Ascending aorta (tissue), 2 donors: ENCODE measurements at regions not wholly inside any gene's neighbourhood (a gene's known extent, or its start where the extent isn't known, plus 50 kb on each side); places are given as distances from the start of the nearest gene placed in this dataset.

ENCODE experiments used
- DNase-seq, 2 donors: peaks; one replicate each; pipeline ENCODE4 v3.0.0-alpha.2; 2019; ENCODE audit warnings: low spot score in 2 of 2
- H3K27ac ChIP-seq, 2 donors: fragments of 200-600 bp; sonication (generic); one replicate each; pipeline ENCODE4 v1.5.1; 2016 to 2017; ENCODE audit warnings: mild to moderate bottlenecking in 1 of 2
- H3K27me3 ChIP-seq: fragments of 200-600 bp; sonication (generic); one replicate; pipeline ENCODE4 v1.5.1; 2017
- H3K36me3 ChIP-seq, 2 donors: fragments of 200-600 bp; sonication (generic); one replicate each; pipeline ENCODE4 v1.5.1; 2016
- H3K4me1 ChIP-seq, 2 donors: fragments of 200-600 bp; sonication (generic); one replicate each; pipeline ENCODE4 v1.5.1; 2016 to 2017; ENCODE audit warnings: mild to moderate bottlenecking in 1 of 2
- H3K4me3 ChIP-seq, 2 donors: fragments of 200-600 bp; sonication (generic); one replicate each; pipeline ENCODE4 v1.5.1; 2016 to 2017; ENCODE audit warnings: mild to moderate bottlenecking in 1 of 2
- H3K9me3 ChIP-seq, 2 donors: fragments of 200-600 bp; sonication (generic); one replicate each; pipeline ENCODE4 v1.5.1; 2016
- CTCF ChIP-seq, 3 experiments: fragments of 200-600 bp in 2 of 3; fragments of 450-650 bp in 1 of 3; sonication (generic) in 2 of 3; IDR thresholded peaks; one replicate each; pipeline ENCODE4 v1.5.1; 2016 to 2019; ENCODE audit warnings: antibody characterized with exemption in 3 of 3, mild to moderate bottlenecking in 1 of 3, moderate library complexity in 1 of 3
- intact Hi-C: fragments of 100-400 bp; cut with DNase I; formaldehyde crosslinking; loops from one replicate; pipeline ENCODE4 v1.15.1; 2023

- peaks cover 2 to 23% of the 10 kb centered on the region in 2 donors for H3K4me1 ChIP-seq
- no peaks in the 10 kb centered on the region for H3K27me3 ChIP-seq
Observed at GRCh38 chr3:40770061-40770460, 245.3 kb downstream of the ZNF621 start.

DNA sequence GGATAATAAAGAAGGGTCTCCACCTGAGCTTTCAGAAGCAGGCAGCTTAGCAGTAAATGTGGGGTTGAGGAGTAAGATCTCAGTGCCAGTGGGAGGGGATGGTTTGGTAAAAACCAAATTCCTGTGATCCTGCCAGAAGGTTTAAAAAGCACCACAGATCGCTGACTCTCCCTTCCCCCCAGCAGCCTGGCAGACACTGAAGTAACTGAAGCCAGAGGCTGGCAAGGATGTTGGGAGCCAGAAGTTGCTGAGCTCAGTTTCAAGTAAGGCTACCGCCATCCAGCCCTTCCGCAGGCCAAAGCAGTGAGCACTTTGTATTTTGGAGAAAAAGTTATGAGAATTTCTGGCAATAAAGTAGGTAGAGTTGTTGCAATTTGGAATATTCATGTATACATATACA lies 246.4 kb downstream of the ZNF621 start:
- Histone ChIP-seq H3K36me3 (no peaks in the 10 kb centered on the region), H3K9me3 (no peaks in the 10 kb centered on the region), H3K27me3 (no peaks in the 10 kb centered on the region), H3K4me1 (peaks cover 2 to 18% of the 10 kb centered on the region in 2 donors), H3K4me3 (no peak overlapping the region), H3K27ac (peak overlapping the region in 1 of 2 donors; percentile 4)
- intact Hi-C loops, result no loop called here
- no peak for TF ChIP-seq CTCF (IDR thresholded peaks at IDR 0.05)
- peak in 1 of 2 donors; percentile 84 for DNase-seq

More at GRCh38 chr3:40770061-40770460, 245.3 kb downstream of the ZNF621 start:
- no peak for TF ChIP-seq CTCF (IDR thresholded peaks at IDR 0.05)
- no peak for DNase-seq
- peak overlapping the region; percentile 4 to 24 for H3K27ac ChIP-seq
- intact Hi-C loops, result no loop called here
- H3K36me3 ChIP-seq, result no peaks in the 10 kb centered on the region
- no peak overlapping the region for H3K4me3 ChIP-seq
- no peaks in the 10 kb centered on the region for H3K9me3 ChIP-seq

- no peaks in the 10 kb centered on the region for H3K27me3 ChIP-seq
- H3K27ac ChIP-seq, result peak overlapping the region in 1 of 2 donors; percentile 83
- intact Hi-C loops, result no loop called here
- no peaks in the 10 kb centered on the region for H3K9me3 ChIP-seq
- TF ChIP-seq CTCF (IDR thresholded peaks at IDR 0.05), result no peak
- DNase-seq, result no peak
- H3K36me3 ChIP-seq, result no peaks in the 10 kb centered on the region
- H3K4me3 ChIP-seq, result no peak overlapping the region
- peaks cover 11 to 17% of the 10 kb centered on the region in 2 donors for H3K4me1 ChIP-seq
Observed at GRCh38 chr3:40779039-40779438, 254.3 kb downstream of the ZNF621 start.

DNA sequence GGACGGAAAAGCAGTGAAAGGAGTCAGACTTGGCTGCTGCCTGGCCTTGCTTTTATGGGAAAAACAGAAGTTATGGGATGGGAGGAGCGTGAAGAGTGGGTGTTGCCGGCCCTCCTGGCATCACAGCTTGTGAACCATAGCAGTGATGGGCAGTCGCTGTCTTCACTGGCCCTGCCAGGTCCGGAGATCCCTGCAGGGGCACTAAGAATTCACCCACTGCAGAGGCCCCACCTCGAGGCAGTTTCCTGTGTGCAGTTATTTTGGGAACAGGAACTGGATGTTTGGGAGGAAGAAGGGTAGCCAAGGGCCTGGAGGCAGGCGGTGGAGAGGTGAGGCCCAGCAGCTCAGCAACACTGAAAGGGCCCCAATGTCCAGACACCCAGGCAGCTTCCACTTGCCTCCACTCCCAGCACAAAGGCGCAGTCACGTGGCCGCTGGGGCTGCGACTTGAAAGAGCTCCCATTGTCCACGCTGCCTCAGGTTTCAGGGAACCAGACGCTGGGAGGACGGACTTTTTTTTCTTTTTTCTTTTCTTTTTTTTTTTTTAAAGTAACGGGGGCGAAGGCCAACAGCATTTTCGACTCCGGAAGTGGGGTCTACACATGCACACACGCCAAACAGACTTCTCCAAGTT lies 255.6 kb downstream of the ZNF621 start:
- peaks cover 11 to 17% of the 10 kb centered on the region in 2 donors for H3K4me1 ChIP-seq
- no peaks in the 10 kb centered on the region for H3K36me3 ChIP-seq
- H3K27ac ChIP-seq, result peak overlapping the region; percentile 83 to 84
- H3K4me3 ChIP-seq, result peak overlapping the region; percentile 16 to 57
- peak in 1 of 2 donors; percentile 88 for DNase-seq
- intact Hi-C loops, result loop anchor here (2.0 to 5.0 kb wide), 4 partner anchors 88 to 417 kb away; partner anchors contain the start of gene CTNNB1
- TF ChIP-seq CTCF (IDR thresholded peaks at IDR 0.05), result no peak
- H3K27me3 ChIP-seq, result no peaks in the 10 kb centered on the region
- H3K9me3 ChIP-seq, result no peaks in the 10 kb centered on the region

DNA sequence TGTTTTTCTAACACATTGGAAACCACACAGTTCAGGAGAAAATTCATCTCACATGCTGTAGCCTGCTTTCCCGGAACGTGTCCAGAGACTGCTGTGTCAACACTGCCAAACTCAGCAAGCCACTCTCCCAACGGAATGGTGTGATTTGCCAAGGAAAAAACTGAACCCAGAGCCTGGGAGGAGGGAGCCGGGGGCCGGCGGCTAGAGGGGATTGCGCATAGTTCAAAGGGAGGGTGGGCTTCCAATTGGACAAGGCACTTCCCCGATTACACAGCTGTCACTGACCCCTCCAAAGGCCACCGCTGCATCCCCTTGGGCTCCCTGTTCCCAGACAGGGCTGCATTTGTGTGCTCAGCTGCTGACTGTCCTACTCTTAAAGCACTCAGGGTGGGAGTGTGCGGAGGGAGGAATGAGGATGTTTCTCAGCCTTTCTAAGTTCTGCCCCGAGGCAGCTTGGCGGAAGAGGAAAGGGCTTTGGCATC lies 256.2 kb downstream of the ZNF621 start:
- H3K36me3 ChIP-seq, result no peaks in the 10 kb centered on the region
- H3K27ac ChIP-seq, result peak overlapping the region; percentile 83 to 84
- H3K27me3 ChIP-seq, result no peaks in the 10 kb centered on the region
- no peaks in the 10 kb centered on the region for H3K9me3 ChIP-seq
- peak overlapping the region in 1 of 2 donors; percentile 57 for H3K4me3 ChIP-seq
- TF ChIP-seq CTCF (IDR thresholded peaks at IDR 0.05), result no peak
- intact Hi-C loops, result loop anchor here (2.0 to 5.0 kb wide), 4 partner anchors 89 to 416 kb away; partner anchors contain the start of gene CTNNB1
- peak in 1 of 2 donors; percentile 68 for DNase-seq
- peaks cover 11 to 17% of the 10 kb centered on the region in 2 donors for H3K4me1 ChIP-seq
